ENCODE measurements at regions not wholly inside any gene's neighbourhood (a gene's known extent, or its start where the extent isn't known, plus 50 kb on each side); places are given as distances from the start of the nearest gene placed in this dataset.
A peak's percentile ranks its signal among the peaks of the same experiment; 100 is the strongest.

DNA sequence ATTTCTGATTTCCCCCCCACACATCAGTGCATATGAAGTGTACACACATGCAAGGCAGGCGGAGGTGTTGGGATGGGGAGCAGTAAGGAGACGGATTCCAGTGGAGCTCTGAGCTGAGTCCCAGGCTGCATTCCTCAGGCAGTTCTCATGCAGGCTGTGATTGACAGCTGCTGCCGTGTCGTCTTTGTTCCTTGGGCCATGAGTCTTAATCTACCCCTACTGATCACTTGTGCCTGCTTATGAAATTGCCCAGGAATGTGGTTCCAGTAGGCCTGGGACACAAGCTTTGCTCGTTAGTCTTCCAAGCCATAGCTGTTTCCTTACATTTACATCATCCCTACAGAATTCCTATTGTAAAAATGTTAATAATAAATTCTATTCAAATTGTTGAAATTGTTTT lies 1241.9 kb downstream of the UQCRFS1 start:
- TF ChIP-seq, protein P1, sequence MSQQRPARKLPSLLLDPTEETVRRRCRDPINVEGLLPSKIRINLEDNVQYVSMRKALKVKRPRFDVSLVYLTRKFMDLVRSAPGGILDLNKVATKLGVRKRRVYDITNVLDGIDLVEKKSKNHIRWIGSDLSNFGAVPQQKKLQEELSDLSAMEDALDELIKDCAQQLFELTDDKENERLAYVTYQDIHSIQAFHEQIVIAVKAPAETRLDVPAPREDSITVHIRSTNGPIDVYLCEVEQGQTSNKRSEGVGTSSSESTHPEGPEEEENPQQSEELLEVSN (IDR thresholded peaks at IDR 0.05; ENCODE audit: borderline replicate concordance, low read depth), result no peak
- TF ChIP-seq, protein P2, sequence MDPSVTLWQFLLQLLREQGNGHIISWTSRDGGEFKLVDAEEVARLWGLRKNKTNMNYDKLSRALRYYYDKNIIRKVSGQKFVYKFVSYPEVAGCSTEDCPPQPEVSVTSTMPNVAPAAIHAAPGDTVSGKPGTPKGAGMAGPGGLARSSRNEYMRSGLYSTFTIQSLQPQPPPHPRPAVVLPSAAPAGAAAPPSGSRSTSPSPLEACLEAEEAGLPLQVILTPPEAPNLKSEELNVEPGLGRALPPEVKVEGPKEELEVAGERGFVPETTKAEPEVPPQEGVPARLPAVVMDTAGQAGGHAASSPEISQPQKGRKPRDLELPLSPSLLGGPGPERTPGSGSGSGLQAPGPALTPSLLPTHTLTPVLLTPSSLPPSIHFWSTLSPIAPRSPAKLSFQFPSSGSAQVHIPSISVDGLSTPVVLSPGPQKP (IDR thresholded peaks at IDR 0.05; ENCODE audit: low read depth, low read length), result no peak
- no peak for TF ChIP-seq KDM5A (IDR thresholded peaks at IDR 0.05)
- no peak for TF ChIP-seq CBX2 (IDR thresholded peaks at IDR 0.05; ENCODE audit: borderline replicate concordance, low read depth)
- TF ChIP-seq JUNB (IDR thresholded peaks at IDR 0.05), result no peak
- TF ChIP-seq ZFP36 (IDR thresholded peaks at IDR 0.05; ENCODE audit: borderline replicate concordance, partially characterized antibody), result no peak
- no peak for TF ChIP-seq RAD21 (conservative IDR thresholded peaks at IDR 0.05 in 1 of 2, IDR thresholded peaks at IDR 0.05 in 1 of 2)
- TF ChIP-seq CHD4 (IDR thresholded peaks at IDR 0.05; ENCODE audit: borderline replicate concordance), result no peak
- TF ChIP-seq FOXS1 (CRISPR knock-in tag; IDR thresholded peaks at IDR 0.05), result no peak
- TF ChIP-seq HOXB5 (CRISPR knock-in tag; IDR thresholded peaks at IDR 0.05), result no peak
- no peak for TF ChIP-seq HDAC2 (IDR thresholded peaks at IDR 0.05)
- no peak for TF ChIP-seq NPAS2 (CRISPR knock-in tag; IDR thresholded peaks at IDR 0.05; ENCODE audit: borderline replicate concordance)
- TF ChIP-seq ZNF302 (CRISPR knock-in tag; IDR thresholded peaks at IDR 0.05), result no peak
- TF ChIP-seq, protein P3, sequence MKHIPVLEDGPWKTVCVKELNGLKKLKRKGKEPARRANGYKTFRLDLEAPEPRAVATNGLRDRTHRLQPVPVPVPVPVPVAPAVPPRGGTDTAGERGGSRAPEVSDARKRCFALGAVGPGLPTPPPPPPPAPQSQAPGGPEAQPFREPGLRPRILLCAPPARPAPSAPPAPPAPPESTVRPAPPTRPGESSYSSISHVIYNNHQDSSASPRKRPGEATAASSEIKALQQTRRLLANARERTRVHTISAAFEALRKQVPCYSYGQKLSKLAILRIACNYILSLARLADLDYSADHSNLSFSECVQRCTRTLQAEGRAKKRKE (CRISPR knock-in tag; IDR thresholded peaks at IDR 0.05; ENCODE audit: low read depth), result no peak
- no peak for TF ChIP-seq RNF2 (IDR thresholded peaks at IDR 0.05; ENCODE audit: borderline replicate concordance, low read depth)
- TF ChIP-seq MAFK (IDR thresholded peaks at IDR 0.05; ENCODE audit: partially characterized antibody), result no peak
- TF ChIP-seq FOSB (CRISPR knock-in tag; IDR thresholded peaks at IDR 0.05), result no peak
- no peak overlapping the region for H3K4me2 ChIP-seq
- ATAC-seq (peak in 1 of 2 experiments; percentile 27; a peak in 1 of 6 replicates), DNase-seq (ENCODE audit: low read depth in 1 of 2, low spot score in 1 of 2) (peak in 1 of 2 experiments; percentile 17), FAIRE-seq (no peak)
- POLR2A ChIA-PET, result no interaction called here
- no peaks in the 10 kb centered on the region for H3K9me3 ChIP-seq
- no peak overlapping the region for H3K27ac ChIP-seq
- no peak overlapping the region for H3K4me3 ChIP-seq
- CTCF ChIA-PET, result interaction anchor here (1.0 to 7.4 kb wide), 6 partner anchors 8 to 1626 kb away, joined by 3 to 48 read pairs (median 4); no protein-coding TSS in a partner anchor
- 4% methylated on average over 5 of the region's 5 CpGs for WGBS (ENCODE audit: missing lambda C conversion rate)
- H3K4me1 ChIP-seq, result no peaks in the 10 kb centered on the region

DNA sequence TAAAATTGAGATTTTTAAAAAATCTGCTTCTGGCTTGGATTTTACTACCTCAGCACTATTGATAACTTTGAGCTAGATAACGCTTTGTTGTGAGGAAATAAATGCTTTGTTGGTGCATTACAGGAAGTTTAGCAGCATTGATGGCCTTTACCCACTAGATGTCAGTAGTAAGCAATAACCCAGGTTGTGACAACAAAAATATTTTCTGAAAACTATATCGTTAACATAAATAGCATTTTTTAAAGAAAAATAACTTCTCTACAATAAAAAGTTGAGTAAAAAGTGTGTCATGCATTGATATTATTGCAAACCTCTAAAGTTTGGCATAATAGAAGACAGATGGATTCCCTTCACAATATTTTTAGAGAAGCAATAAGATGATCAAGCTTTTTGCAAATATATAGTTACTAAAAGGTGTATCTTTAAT lies 1246.5 kb downstream of the UQCRFS1 start:
- no peak overlapping the region for H3K4me2 ChIP-seq
- H3K9me3 ChIP-seq, result peaks cover 2% of the 10 kb centered on the region; the same call in 1 of the 3 replicates
- ATAC-seq, result no peak
- no peaks in the 10 kb centered on the region for H3K4me1 ChIP-seq
- WGBS (ENCODE audit: missing lambda C conversion rate), result 8% methylated on average over 2 of the region's 2 CpGs
- no peak overlapping the region for H3K4me3 ChIP-seq
- ChIA-PET CTCF (interaction anchor here (0.6 to 3.8 kb wide), 18 partner anchors 9 to 1630 kb away, joined by 3 to 21 read pairs (median 4); no protein-coding TSS in a partner anchor), POLR2A (no interaction called here)
- TF ChIP-seq FOSL2 (IDR thresholded peaks at IDR 0.05), result no peak
- TF ChIP-seq FOSL2 (CRISPR knock-in tag; IDR thresholded peaks at IDR 0.05), result no peak
- no peak for TF ChIP-seq EP300 (IDR thresholded peaks at IDR 0.05)
- no peak for TF ChIP-seq BHLHE40 (IDR thresholded peaks at IDR 0.05; ENCODE audit: low read depth, low read length)
- no peak for TF ChIP-seq ZFP36 (IDR thresholded peaks at IDR 0.05; ENCODE audit: borderline replicate concordance, partially characterized antibody)
- TF ChIP-seq CHD4 (IDR thresholded peaks at IDR 0.05; ENCODE audit: borderline replicate concordance), result no peak
- TF ChIP-seq SMC3 (IDR thresholded peaks at IDR 0.05), result peak; percentile 79
- peak; percentile 88 for TF ChIP-seq MAFK (IDR thresholded peaks at IDR 0.05; ENCODE audit: partially characterized antibody)
- TF ChIP-seq, protein P4, sequence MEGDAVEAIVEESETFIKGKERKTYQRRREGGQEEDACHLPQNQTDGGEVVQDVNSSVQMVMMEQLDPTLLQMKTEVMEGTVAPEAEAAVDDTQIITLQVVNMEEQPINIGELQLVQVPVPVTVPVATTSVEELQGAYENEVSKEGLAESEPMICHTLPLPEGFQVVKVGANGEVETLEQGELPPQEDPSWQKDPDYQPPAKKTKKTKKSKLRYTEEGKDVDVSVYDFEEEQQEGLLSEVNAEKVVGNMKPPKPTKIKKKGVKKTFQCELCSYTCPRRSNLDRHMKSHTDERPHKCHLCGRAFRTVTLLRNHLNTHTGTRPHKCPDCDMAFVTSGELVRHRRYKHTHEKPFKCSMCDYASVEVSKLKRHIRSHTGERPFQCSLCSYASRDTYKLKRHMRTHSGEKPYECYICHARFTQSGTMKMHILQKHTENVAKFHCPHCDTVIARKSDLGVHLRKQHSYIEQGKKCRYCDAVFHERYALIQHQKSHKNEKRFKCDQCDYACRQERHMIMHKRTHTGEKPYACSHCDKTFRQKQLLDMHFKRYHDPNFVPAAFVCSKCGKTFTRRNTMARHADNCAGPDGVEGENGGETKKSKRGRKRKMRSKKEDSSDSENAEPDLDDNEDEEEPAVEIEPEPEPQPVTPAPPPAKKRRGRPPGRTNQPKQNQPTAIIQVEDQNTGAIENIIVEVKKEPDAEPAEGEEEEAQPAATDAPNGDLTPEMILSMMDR (IDR thresholded peaks at IDR 0.05), result peak; percentile 73
- TF ChIP-seq RAD21 (conservative IDR thresholded peaks at IDR 0.05 in 1 of 2, IDR thresholded peaks at IDR 0.05 in 1 of 2), result peak; percentile 58 to 62; a peak in 4 of 5 replicates
- no peak for TF ChIP-seq ZC3H11A (IDR thresholded peaks at IDR 0.05)
- no peak for TF ChIP-seq NFE2L2 (conservative IDR thresholded peaks at IDR 0.05; ENCODE audit: low read length)
- TF ChIP-seq, protein P1 (IDR thresholded peaks at IDR 0.05; ENCODE audit: borderline replicate concordance, low read depth), result no peak
- no peak for TF ChIP-seq HEYL (CRISPR knock-in tag; IDR thresholded peaks at IDR 0.05)
- FAIRE-seq, result peak; percentile 99
- no peak overlapping the region for H3K27ac ChIP-seq
- DNase-seq (ENCODE audit: low read depth in 1 of 2, low spot score in 1 of 2), result peak in 1 of 2 experiments; percentile 31

Measured in A549 (cell line).